MCF 10A (cell line): ENCODE measurements at regions not wholly inside any gene's neighbourhood (a gene's known extent, or its start where the extent isn't known, plus 50 kb on each side); places are given as distances from the start of the nearest gene placed in this dataset.

Experiments
- BruUV-seq: library from RNA; stranded (reverse); fragments of 400-500 nt; replicated peaks from 2 replicates; lab custom pipeline; 2021; lab: Mats Ljungman, UMichigan
- CTCF ChIA-PET: fragments of 300-600 bp; sonication (Branson Sonifier 250); formaldehyde crosslinking; extraction: SDS; loops from one replicate; lab custom pipeline; 2021; ENCODE audit warnings: antibody characterized with exemption, inconsistent platforms; lab: Yijun Ruan, JAX
- POLR2A ChIA-PET: fragments of 300-600, 350-650 bp; sonication (Branson Sonifier 250); formaldehyde crosslinking; extraction: SDS; loops from one replicate; lab custom pipeline; 2020; ENCODE audit warnings: antibody characterized with exemption, inconsistent platforms; lab: Yijun Ruan, JAX
- DNase-seq: peaks from one replicate; pipeline ENCODE4 v3.0.0-alpha.2; 2018; ENCODE audit not compliant: unreplicated experiment
- H3K27ac Mint-ChIP-seq: one replicate; pipeline ENCODE4 v1.8.0; 2022; ENCODE audit warnings: mild to moderate bottlenecking, low read depth, mixed read lengths; ENCODE audit not compliant: unreplicated experiment
- H3K27me3 Mint-ChIP-seq: one replicate; pipeline ENCODE4 v1.8.0; 2022; ENCODE audit warnings: mixed read lengths; ENCODE audit not compliant: insufficient read depth, unreplicated experiment
- H3K36me3 Mint-ChIP-seq: one replicate; pipeline ENCODE4 v1.8.0; 2022; ENCODE audit warnings: mild to moderate bottlenecking, moderate library complexity, mixed read lengths; ENCODE audit not compliant: insufficient read depth, unreplicated experiment
- H3K4me1 Mint-ChIP-seq: one replicate; pipeline ENCODE4 v1.8.0; 2022; ENCODE audit warnings: mixed read lengths; ENCODE audit not compliant: insufficient read depth, unreplicated experiment
- H3K4me3 Mint-ChIP-seq: one replicate; pipeline ENCODE4 v1.8.0; 2022; ENCODE audit warnings: mild to moderate bottlenecking, moderate library complexity, mixed read lengths; ENCODE audit not compliant: unreplicated experiment
- H3K9me3 Mint-ChIP-seq: one replicate; pipeline ENCODE4 v1.8.0; 2022; ENCODE audit warnings: mixed read lengths; ENCODE audit not compliant: unreplicated experiment
- CTCF ChIP-seq: fragments of 200-600 bp; IDR thresholded peaks from one replicate; pipeline ENCODE4 v1.8.0; 2022; ENCODE audit warnings: antibody characterized with exemption, mild to moderate bottlenecking; ENCODE audit not compliant: unreplicated experiment
- intact Hi-C: fragments of 100-400 bp; cut with micrococcal nuclease; formaldehyde crosslinking; loops from 2 replicates; pipeline ENCODE4 v1.14.1; 2022

GRCh38 chrX:74234818-74235217 is 69.2 kb upstream of the ZCCHC13 start:
- intact Hi-C loops: no loop called here
- peaks cover 21% of the 10 kb centered on the region for H3K27me3 Mint-ChIP-seq
- H3K9me3 Mint-ChIP-seq: no peaks in the 10 kb centered on the region
- no peak overlapping the region for H3K27ac Mint-ChIP-seq
- no TSS peak for BruUV-seq
- peaks cover 28% of the 10 kb centered on the region for H3K36me3 Mint-ChIP-seq
- H3K4me1 Mint-ChIP-seq: no peaks in the 10 kb centered on the region
- POLR2A ChIA-PET: no interaction called here
- no peak for TF ChIP-seq CTCF
- DNase-seq: no peak
- H3K4me3 Mint-ChIP-seq: no peak overlapping the region
- CTCF ChIA-PET: interaction anchor here (0.7 to 1.3 kb wide), 2 partner anchors 27 to 149 kb away, joined by 4 to 8 read pairs; no protein-coding TSS in a partner anchor

- no peaks in the 10 kb centered on the region for H3K9me3 Mint-ChIP-seq
- no peak overlapping the region for H3K4me3 Mint-ChIP-seq
- no peaks in the 10 kb centered on the region for H3K4me1 Mint-ChIP-seq
- no TSS peak for BruUV-seq
- intact Hi-C loops: no loop called here
- ChIA-PET POLR2A (interaction anchor here (0.8 kb wide), 1 partner anchor 17 kb away, joined by 3 read pairs; no protein-coding TSS in a partner anchor), CTCF (interaction anchor here (0.6 kb wide), 1 partner anchor 90 kb away, joined by 4 read pairs; no protein-coding TSS in a partner anchor)
- peak; percentile 81 for DNase-seq
- peaks cover 11% of the 10 kb centered on the region for H3K27me3 Mint-ChIP-seq
- TF ChIP-seq CTCF: no peak
- H3K36me3 Mint-ChIP-seq: peaks cover 22% of the 10 kb centered on the region
- H3K27ac Mint-ChIP-seq: no peak overlapping the region
Measured at GRCh38 chrX:74232859-74233258, 71.1 kb upstream of the ZCCHC13 start.

GRCh38 chrX:74231625-74232024 is 72.4 kb upstream of the ZCCHC13 start:
- Mint-ChIP-seq H3K4me3 (no peak overlapping the region), H3K27ac (no peak overlapping the region), H3K27me3 (peaks cover 11% of the 10 kb centered on the region), H3K4me1 (no peaks in the 10 kb centered on the region), H3K36me3 (peaks cover 26% of the 10 kb centered on the region), H3K9me3 (no peaks in the 10 kb centered on the region)
- ChIA-PET CTCF (no interaction called here), POLR2A (no interaction called here)
- no TSS peak for BruUV-seq
- TF ChIP-seq CTCF: no peak
- DNase-seq: no peak
- intact Hi-C loops: no loop called here

GRCh38 chrX:74230094-74230493 is 73.9 kb upstream of the ZCCHC13 start:
- Mint-ChIP-seq H3K27ac (no peak overlapping the region), H3K36me3 (peaks cover 24% of the 10 kb centered on the region), H3K27me3 (no peaks in the 10 kb centered on the region), H3K4me3 (no peak overlapping the region), H3K4me1 (no peaks in the 10 kb centered on the region), H3K9me3 (no peaks in the 10 kb centered on the region)
- no TSS peak for BruUV-seq
- no peak for DNase-seq
- TF ChIP-seq CTCF: no peak
- ChIA-PET CTCF (interaction anchor here (0.8 kb wide), 1 partner anchor 9 kb away, joined by 4 read pairs; no protein-coding TSS in a partner anchor), POLR2A (no interaction called here)
- intact Hi-C loops: no loop called here
